ENCODE measurements at regions not wholly inside any gene's neighbourhood (a gene's known extent, or its start where the extent isn't known, plus 50 kb on each side); places are given as distances from the start of the nearest gene placed in this dataset.

DNA sequence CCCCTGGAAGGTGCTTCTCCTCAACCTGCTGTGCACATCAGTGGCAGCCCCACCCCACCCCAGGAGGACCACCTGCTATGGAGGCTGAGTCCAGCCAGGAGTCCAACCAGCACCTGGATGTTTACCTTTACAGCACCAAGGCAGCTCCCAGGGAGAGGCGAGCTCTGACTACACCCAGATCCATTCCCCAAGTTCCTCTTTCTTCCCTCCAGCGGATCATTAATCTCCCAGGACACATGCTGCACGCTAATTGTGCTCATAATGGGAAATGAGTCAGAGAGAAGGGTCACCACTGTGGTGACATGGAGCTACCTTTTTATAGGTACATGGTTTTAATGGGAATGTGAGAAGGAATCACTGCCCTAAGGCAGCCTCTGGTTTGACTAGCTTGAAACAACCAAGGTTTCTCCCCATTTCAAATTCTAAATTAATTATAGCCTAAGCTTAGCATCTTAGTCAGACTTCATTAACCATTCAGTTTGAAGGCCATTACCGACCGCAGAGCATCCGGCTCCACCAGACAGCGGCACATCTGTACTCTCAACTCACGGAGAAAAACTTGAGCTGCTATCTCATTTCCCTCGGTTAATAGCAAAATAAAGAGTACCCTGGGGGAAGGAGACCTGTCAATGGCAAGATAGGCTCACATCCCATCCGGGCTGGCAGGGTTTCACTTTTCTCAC is 173.1 kb upstream of the GALNT2 start:
- TF ChIP-seq, protein P1, sequence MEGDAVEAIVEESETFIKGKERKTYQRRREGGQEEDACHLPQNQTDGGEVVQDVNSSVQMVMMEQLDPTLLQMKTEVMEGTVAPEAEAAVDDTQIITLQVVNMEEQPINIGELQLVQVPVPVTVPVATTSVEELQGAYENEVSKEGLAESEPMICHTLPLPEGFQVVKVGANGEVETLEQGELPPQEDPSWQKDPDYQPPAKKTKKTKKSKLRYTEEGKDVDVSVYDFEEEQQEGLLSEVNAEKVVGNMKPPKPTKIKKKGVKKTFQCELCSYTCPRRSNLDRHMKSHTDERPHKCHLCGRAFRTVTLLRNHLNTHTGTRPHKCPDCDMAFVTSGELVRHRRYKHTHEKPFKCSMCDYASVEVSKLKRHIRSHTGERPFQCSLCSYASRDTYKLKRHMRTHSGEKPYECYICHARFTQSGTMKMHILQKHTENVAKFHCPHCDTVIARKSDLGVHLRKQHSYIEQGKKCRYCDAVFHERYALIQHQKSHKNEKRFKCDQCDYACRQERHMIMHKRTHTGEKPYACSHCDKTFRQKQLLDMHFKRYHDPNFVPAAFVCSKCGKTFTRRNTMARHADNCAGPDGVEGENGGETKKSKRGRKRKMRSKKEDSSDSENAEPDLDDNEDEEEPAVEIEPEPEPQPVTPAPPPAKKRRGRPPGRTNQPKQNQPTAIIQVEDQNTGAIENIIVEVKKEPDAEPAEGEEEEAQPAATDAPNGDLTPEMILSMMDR (IDR thresholded peaks at IDR 0.05): no peak
- TF ChIP-seq POLR2A (IDR thresholded peaks at IDR 0.05): no peak
